KMS-11 (cell line): ENCODE measurements at regions not wholly inside any gene's neighbourhood (a gene's known extent, or its start where the extent isn't known, plus 50 kb on each side); places are given as distances from the start of the nearest gene placed in this dataset.

Experiments used
- H2AFZ ChIP-seq: fragments of 200-600 bp; sonication (generic); 2 replicates; pipeline ENCODE4 v1.6.1; 2016; ENCODE audit warnings: antibody characterized with exemption, mixed run types, low read depth
- H3K27ac ChIP-seq: fragments of 200-600 bp; sonication (generic); 2 replicates; pipeline ENCODE4 v1.6.1; 2016; ENCODE audit warnings: mild to moderate bottlenecking, mixed run types
- H3K27me3 ChIP-seq: fragments of 200-600 bp; sonication (generic); 2 replicates; pipeline ENCODE4 v1.6.1; 2017; ENCODE audit warnings: mild to moderate bottlenecking, low read depth, mixed run types, moderate library complexity; ENCODE audit not compliant: insufficient read depth
- H3K36me3 ChIP-seq: fragments of 200-600 bp; sonication (generic); 2 replicates; pipeline ENCODE4 v1.6.1; 2017; ENCODE audit warnings: mild to moderate bottlenecking, mixed run types; ENCODE audit not compliant: insufficient read depth
- H3K4me1 ChIP-seq: fragments of 200-600 bp; sonication (generic); 2 replicates; pipeline ENCODE4 v1.6.1; 2016; ENCODE audit warnings: mild to moderate bottlenecking, low read depth, mixed run types; ENCODE audit not compliant: poor library complexity, severe bottlenecking
- H3K4me2 ChIP-seq: fragments of 200-600 bp; sonication (generic); 2 replicates; pipeline ENCODE4 v1.7.0; 2016; ENCODE audit warnings: mild to moderate bottlenecking, mixed run types
- H3K4me3 ChIP-seq: fragments of 200-600 bp; sonication (generic); IDR thresholded peaks from 2 replicates; pipeline ENCODE4 v1.6.1; 2017; ENCODE audit warnings: low read depth, low read length, mixed read lengths; ENCODE audit not compliant: insufficient read depth
- H3K79me2 ChIP-seq: fragments of 200-600 bp; sonication (generic); 2 replicates; pipeline ENCODE4 v1.6.1; 2016; ENCODE audit warnings: low read depth, mixed run types; ENCODE audit not compliant: insufficient read depth
- H3K9ac ChIP-seq: fragments of 200-600 bp; sonication (generic); 2 replicates; pipeline ENCODE4 v1.6.1; 2016; ENCODE audit warnings: mild to moderate bottlenecking, mixed run types
- H4K20me1 ChIP-seq: fragments of 200-600 bp; sonication (generic); 2 replicates; pipeline ENCODE4 v1.6.1; 2016; ENCODE audit warnings: mild to moderate bottlenecking, mixed run types; ENCODE audit not compliant: insufficient read depth
- TF ChIP-seq, protein P1 (sequence below): fragments of 200-600 bp; sonication (generic); conservative IDR thresholded peaks from 2 replicates; pipeline ENCODE4 v1.6.1; 2017; ENCODE audit warnings: low read depth, mild to moderate bottlenecking, antibody characterized with exemption, low read length, moderate library complexity, mixed read lengths

GRCh38 chr13:89687066-89687465 is 1660.4 kb upstream of the MIR17HG start:
- no peak overlapping the region for H3K9ac ChIP-seq
- H3K4me2 ChIP-seq: no peak overlapping the region
- H3K4me1 ChIP-seq: no peaks in the 10 kb centered on the region
- TF ChIP-seq, protein P1, sequence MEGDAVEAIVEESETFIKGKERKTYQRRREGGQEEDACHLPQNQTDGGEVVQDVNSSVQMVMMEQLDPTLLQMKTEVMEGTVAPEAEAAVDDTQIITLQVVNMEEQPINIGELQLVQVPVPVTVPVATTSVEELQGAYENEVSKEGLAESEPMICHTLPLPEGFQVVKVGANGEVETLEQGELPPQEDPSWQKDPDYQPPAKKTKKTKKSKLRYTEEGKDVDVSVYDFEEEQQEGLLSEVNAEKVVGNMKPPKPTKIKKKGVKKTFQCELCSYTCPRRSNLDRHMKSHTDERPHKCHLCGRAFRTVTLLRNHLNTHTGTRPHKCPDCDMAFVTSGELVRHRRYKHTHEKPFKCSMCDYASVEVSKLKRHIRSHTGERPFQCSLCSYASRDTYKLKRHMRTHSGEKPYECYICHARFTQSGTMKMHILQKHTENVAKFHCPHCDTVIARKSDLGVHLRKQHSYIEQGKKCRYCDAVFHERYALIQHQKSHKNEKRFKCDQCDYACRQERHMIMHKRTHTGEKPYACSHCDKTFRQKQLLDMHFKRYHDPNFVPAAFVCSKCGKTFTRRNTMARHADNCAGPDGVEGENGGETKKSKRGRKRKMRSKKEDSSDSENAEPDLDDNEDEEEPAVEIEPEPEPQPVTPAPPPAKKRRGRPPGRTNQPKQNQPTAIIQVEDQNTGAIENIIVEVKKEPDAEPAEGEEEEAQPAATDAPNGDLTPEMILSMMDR: no peak
- no peaks in the 10 kb centered on the region for H3K36me3 ChIP-seq
- H3K79me2 ChIP-seq: no peaks in the 10 kb centered on the region
- no peaks in the 10 kb centered on the region for H3K27me3 ChIP-seq
- no peak overlapping the region for H3K27ac ChIP-seq
- H3K4me3 ChIP-seq: no peak overlapping the region
- no peaks in the 10 kb centered on the region for H4K20me1 ChIP-seq
- no peak overlapping the region for H2AFZ ChIP-seq

- TF ChIP-seq, protein P1: no peak
- Histone ChIP-seq H3K4me3 (no peak overlapping the region), H2AFZ (no peak overlapping the region), H4K20me1 (no peaks in the 10 kb centered on the region), H3K9ac (no peak overlapping the region), H3K4me1 (no peaks in the 10 kb centered on the region), H3K79me2 (no peaks in the 10 kb centered on the region), H3K27ac (no peak overlapping the region), H3K36me3 (no peaks in the 10 kb centered on the region), H3K4me2 (no peak overlapping the region), H3K27me3 (no peaks in the 10 kb centered on the region)
Measured at GRCh38 chr13:89688918-89689317, 1658.6 kb upstream of the MIR17HG start.

GRCh38 chr13:89694451-89694850 is 1653.0 kb upstream of the MIR17HG start:
- Histone ChIP-seq H3K4me3 (no peak overlapping the region), H4K20me1 (no peaks in the 10 kb centered on the region), H3K9ac (no peak overlapping the region), H3K4me1 (no peaks in the 10 kb centered on the region), H3K4me2 (no peak overlapping the region), H3K27ac (no peak overlapping the region), H3K36me3 (no peaks in the 10 kb centered on the region), H2AFZ (no peak overlapping the region), H3K79me2 (no peaks in the 10 kb centered on the region), H3K27me3 (no peaks in the 10 kb centered on the region)
- TF ChIP-seq, protein P1: no peak

DNA sequence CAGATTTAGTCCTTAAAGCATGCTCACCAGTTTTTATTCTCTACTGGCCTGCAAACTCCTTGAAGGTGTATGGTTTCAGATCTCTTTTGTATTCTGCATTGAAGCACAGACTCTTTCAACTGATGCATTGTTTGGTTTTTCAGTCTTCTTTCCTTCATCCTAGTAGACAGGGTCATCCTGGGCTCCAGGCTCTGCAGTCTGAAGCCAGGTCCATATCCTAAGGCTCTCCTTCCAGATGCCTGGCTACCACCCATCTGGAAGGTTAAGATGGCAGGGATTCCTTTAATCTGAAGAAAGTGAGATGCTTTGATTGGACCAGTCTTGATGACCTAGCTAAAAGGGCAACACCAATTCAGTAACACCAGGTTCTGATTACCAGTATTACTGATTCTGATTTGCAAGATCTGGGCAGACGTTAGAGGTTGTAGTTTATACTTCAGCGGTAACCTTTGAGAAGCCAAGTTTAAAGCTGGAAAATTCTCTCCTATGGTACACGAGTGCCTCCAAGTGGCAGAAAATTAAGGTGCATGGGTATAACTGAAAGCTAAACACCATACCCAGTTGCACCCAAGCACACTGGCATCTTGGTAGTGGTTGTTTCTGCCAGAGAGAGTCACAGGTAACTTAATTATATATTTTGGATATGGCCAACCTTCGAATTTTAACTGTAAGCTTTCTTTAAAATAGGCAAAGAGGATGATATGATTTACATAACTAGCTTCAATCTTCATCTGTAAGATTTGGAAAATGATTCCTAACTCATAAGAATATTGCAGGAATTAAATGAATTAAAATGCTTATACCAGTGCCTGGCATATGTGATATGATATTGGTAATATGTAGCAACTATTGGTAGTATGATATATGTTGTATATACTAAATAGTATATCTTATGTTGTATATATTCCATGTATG is 1651.9 kb upstream of the MIR17HG start:
- Histone ChIP-seq H3K4me2 (no peak overlapping the region), H2AFZ (no peak overlapping the region), H3K9ac (no peak overlapping the region), H3K79me2 (no peaks in the 10 kb centered on the region), H3K36me3 (no peaks in the 10 kb centered on the region), H3K27me3 (no peaks in the 10 kb centered on the region), H3K4me1 (no peaks in the 10 kb centered on the region), H3K27ac (no peak overlapping the region), H4K20me1 (no peaks in the 10 kb centered on the region), H3K4me3 (no peak overlapping the region)
- TF ChIP-seq, protein P1: peak; percentile 54
